Fibroblast of lung (primary cell): ENCODE measurements at regions not wholly inside any gene's neighbourhood (a gene's known extent, or its start where the extent isn't known, plus 50 kb on each side); places are given as distances from the start of the nearest gene placed in this dataset.

Experiments
- EZH2 ChIP-seq: IDR thresholded peaks from 2 replicates; pipeline ENCODE4 v1.5.1; 2012; ENCODE audit warnings: low read length, control low read depth, mild to moderate bottlenecking; ENCODE audit errors: missing control alignments
- TF ChIP-seq, protein P1 (sequence below), 2 donors: IDR thresholded peaks in 1 of 2; conservative IDR thresholded peaks in 1 of 2; 1 replicate in 1 of 2; 2 replicates in 1 of 2; pipeline ENCODE4 v1.5.1; 2011 to 2012; ENCODE audit warnings: low read length in 2 of 2, control low read depth in 1 of 2, inconsistent platforms in 1 of 2, low read depth in 1 of 2, mild to moderate bottlenecking in 1 of 2

DNA sequence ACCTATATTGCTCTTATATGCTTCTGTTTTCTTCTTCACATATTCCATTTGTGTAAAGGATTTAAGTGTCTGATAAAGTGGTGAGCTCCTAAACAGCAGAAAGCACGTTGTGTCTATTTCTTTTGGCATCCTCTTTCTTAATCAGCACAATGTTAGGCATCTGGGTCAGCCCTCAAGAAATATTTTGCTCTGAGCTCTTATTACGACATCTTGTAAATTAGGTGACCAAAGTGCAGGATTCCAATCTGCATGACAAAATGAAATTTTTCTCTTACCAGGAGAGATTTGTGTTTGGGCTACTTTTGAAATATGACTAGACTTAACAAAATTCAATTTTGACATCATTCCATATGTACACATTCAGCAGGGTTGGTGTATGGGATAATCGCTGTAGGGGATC is 210.0 kb upstream of the IGFBP7 start:
- no peak for TF ChIP-seq EZH2
- TF ChIP-seq, protein P1, sequence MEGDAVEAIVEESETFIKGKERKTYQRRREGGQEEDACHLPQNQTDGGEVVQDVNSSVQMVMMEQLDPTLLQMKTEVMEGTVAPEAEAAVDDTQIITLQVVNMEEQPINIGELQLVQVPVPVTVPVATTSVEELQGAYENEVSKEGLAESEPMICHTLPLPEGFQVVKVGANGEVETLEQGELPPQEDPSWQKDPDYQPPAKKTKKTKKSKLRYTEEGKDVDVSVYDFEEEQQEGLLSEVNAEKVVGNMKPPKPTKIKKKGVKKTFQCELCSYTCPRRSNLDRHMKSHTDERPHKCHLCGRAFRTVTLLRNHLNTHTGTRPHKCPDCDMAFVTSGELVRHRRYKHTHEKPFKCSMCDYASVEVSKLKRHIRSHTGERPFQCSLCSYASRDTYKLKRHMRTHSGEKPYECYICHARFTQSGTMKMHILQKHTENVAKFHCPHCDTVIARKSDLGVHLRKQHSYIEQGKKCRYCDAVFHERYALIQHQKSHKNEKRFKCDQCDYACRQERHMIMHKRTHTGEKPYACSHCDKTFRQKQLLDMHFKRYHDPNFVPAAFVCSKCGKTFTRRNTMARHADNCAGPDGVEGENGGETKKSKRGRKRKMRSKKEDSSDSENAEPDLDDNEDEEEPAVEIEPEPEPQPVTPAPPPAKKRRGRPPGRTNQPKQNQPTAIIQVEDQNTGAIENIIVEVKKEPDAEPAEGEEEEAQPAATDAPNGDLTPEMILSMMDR (conservative IDR thresholded peaks at IDR 0.05 in 1 of 2, IDR thresholded peaks at IDR 0.05 in 1 of 2; ENCODE audit: low read depth in 1 of 2, low read length in 2 of 2) = no peak
